KOPT-K1 (cell line): ENCODE measurements at regions not wholly inside any gene's neighbourhood (a gene's known extent, or its start where the extent isn't known, plus 50 kb on each side); places are given as distances from the start of the nearest gene placed in this dataset.

Source experiments
- H3K27ac ChIP-seq: fragments of 200-600 bp; sonication (generic); 2 replicates; pipeline ENCODE4 v1.5.1; 2016; ENCODE audit warnings: antibody characterized with exemption, mild to moderate bottlenecking, low read depth, low read length; ENCODE audit not compliant: poor library complexity, severe bottlenecking
- H3K36me3 ChIP-seq: fragments of 200-600 bp; sonication (generic); 2 replicates; pipeline ENCODE4 v1.5.1; 2017; ENCODE audit warnings: antibody characterized with exemption, mild to moderate bottlenecking, low read length, moderate library complexity; ENCODE audit not compliant: insufficient read depth
- H3K9me3 ChIP-seq: fragments of 200-600 bp; sonication (generic); 2 replicates; pipeline ENCODE4 v1.5.1; 2017; ENCODE audit warnings: antibody characterized with exemption, low read length, mild to moderate bottlenecking; ENCODE audit not compliant: insufficient read depth, poor library complexity, severe bottlenecking

DNA sequence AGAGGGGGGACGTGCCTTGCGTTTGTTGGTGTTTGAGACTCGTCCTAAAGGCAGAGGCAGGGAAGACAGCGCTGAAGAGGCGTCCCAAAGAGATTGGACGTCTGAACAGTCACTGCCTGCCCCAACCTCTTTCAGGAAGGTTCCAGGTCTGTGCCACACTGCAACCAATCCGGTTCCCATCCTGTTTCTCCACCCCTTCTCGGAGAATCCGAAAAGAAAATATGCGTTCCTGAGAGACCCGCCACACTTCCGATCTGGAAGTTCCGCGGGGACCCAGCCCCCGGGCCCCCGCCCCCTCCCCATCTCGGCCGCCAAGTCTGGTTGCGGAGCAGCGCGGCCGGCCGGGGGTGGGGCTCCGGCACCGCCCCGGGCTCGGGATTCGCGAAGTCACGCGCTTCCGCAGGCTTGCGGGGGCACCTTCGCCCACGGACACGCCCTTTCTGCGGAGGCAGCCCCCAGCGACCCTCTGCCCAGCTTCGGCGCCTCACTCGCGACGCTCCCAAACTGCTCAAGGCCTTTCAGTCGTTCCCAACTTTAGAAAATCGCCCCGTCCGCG is 124.5 kb upstream of the DPYD start:
- H3K27ac ChIP-seq: no peak overlapping the region
- no peaks in the 10 kb centered on the region for H3K36me3 ChIP-seq

DNA sequence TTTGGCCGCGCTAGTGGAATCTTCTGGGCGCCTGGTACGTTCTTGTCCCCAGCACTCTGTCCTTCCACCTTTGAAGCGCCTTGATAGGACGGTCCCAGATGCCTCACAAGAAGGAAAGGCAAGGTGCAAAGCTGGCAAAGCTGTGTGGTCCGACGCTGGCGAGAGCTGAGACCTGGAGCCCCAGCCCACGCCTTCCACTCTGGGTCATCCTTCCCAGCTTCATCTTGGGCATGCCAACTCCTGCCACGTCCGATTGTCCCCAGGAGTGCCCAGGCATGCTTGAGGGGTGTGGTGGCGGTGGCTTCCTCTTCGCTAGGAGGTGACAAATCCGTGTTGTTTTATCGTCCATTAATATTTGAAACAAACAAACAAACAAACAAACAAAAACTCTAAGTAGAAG is 123.9 kb upstream of the DPYD start:
- H3K9me3 ChIP-seq: no peaks in the 10 kb centered on the region
- no peaks in the 10 kb centered on the region for H3K36me3 ChIP-seq
- H3K27ac ChIP-seq: no peak overlapping the region

More for the DNA sequence above, 124.5 kb upstream of the DPYD start:
- H3K9me3 ChIP-seq: no peaks in the 10 kb centered on the region

DNA sequence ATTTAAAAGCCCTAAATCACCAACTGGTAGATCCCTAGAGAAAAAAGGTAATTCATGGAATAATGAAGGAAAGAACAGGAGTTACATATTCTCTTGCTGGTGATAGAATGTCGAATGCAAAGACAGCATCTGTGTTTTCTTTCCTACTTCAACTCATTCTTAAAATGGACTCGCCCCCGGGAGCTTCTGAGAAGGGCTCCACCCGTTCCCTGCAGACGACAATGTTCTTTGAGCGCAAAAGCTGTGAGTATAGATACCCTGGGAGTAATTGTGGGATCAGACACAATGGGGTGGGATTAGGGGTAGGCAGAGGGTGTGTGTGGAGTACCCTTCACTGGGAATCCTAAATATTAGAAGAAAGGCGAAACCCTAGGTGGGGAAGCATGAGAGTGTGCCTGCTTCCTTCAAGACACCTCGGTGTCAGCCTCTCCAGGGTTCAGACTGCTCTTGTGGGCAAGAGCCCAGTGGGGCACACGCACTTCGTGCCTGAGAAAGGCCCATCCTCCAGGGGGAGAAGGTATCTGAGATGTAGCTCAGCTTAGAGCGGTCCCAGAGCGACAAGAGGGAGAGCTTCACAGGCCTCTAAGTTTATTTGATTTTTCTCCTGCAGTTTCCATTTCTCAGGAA is 123.3 kb upstream of the DPYD start:
- Histone ChIP-seq H3K27ac (no peak overlapping the region), H3K9me3 (no peaks in the 10 kb centered on the region), H3K36me3 (no peaks in the 10 kb centered on the region)

DNA sequence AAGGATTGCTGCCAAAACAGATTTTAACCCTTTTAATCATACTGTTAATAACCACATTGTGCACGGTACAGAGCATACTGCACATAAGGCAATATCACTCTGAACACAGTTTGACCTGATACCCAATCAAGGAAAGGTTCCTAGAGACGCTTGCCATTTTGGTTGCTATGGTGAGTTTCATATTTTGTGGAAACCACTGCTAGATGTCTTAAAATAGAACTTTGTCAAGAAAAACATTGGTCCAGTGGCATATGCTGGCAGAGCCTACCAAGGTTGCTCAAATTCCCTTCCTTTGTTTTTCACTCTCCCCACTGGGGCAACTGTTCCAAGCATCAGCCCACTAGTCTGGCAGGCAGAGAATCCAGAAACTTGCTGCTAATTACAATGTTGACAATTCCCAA is 114.8 kb upstream of the DPYD start:
- H3K27ac ChIP-seq: no peak overlapping the region
- H3K9me3 ChIP-seq: no peaks in the 10 kb centered on the region
- H3K36me3 ChIP-seq: no peaks in the 10 kb centered on the region

DNA sequence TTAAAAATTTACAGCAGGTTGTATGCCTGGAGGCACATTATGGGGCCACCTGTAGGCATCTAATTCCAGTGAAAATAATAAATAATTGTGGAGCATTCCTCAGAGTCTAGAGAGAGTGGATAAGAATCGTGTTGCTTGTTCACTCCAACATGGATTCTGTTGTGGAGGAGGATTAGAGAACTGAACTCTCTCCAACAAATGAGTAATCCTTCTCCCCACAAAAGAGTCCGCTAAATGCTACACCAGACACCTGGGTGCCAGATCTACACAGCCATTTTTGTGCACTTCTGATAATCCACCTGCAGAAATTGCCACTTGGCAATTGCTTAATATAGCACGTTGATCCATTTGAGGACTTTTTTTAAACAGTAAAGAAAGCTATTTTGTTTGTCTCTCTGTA is 113.7 kb upstream of the DPYD start:
- H3K9me3 ChIP-seq: no peaks in the 10 kb centered on the region
- H3K27ac ChIP-seq: no peak overlapping the region
- H3K36me3 ChIP-seq: no peaks in the 10 kb centered on the region

DNA sequence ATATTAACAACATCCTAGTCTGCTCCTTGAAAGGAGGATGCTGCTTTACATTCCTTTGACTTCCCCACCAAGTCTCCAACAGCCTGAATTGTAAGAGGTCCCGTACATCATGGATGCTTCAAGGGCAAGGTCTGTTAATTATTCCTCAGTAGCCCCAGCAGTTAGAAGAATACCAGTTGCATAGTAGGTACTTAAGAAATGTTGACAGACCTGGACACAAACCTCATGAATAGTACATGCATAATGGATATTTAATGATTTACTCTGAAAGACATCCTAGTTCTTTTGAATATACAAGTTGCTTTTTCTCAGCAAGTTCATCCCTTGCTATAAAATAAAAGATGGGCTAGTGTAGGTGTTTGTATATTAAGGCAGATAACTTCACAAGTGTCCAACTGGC is 112.1 kb upstream of the DPYD start:
- H3K27ac ChIP-seq: no peak overlapping the region
- no peaks in the 10 kb centered on the region for H3K36me3 ChIP-seq
- no peaks in the 10 kb centered on the region for H3K9me3 ChIP-seq

DNA sequence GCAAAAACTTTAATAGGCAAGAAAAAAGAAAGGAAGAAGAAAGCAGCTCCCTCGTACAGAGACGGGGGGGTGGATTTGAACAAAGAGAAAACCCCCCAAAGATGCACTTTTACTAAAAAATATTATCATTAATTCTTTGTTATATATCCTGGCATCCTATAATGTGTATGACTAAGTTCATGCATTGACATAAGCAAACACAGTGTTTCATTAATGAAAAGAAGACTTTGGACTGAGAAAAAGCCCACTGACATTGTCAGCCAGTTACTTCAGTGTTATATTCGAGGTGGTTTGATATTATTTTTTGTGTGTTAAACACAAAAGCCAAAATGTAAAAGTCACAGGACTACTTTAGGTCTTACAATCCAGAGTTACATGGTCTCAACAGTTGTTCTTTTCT is 110.1 kb upstream of the DPYD start:
- no peak overlapping the region for H3K27ac ChIP-seq
- no peaks in the 10 kb centered on the region for H3K36me3 ChIP-seq
- no peaks in the 10 kb centered on the region for H3K9me3 ChIP-seq

DNA sequence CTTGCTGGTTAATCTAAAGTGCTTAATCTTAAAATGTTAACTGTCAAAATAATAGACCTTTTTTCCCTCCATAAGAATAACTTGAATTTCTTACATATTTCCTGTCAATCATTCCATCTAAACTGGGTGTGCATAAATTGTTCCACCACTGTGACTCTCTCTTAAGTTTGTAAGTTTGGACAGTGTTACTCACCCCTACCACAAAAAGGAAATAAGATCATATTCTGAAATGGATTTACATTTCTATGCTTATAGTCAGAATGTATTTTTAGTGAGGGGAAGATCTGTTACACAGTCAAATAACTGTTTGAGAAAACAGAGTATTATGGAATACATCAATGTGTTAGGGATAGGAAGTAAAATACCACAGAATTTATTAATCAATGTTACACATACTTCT is 109.6 kb upstream of the DPYD start:
- no peak overlapping the region for H3K27ac ChIP-seq
- no peaks in the 10 kb centered on the region for H3K36me3 ChIP-seq

DNA sequence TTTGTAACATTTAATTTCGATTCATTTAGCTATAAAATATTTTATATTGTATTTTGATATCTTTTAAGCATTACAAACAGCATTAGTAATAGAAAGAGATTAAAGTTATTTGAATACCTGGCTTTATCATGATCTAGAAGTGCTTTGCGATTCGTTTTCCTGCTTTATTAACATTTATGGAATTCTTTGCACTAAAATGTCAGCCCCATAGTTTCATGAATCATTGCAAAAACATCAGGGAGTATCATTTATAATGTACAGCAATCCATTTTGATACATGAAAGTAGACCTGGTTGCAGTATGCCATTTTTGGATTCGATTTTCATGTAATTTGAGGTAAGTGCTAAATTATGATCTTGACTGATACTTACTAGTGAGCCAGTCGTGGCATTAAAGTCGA is 108.0 kb upstream of the DPYD start:
- no peak overlapping the region for H3K27ac ChIP-seq
- H3K36me3 ChIP-seq: no peaks in the 10 kb centered on the region
- no peaks in the 10 kb centered on the region for H3K9me3 ChIP-seq

More for the DNA sequence above, 109.6 kb upstream of the DPYD start:
- no peaks in the 10 kb centered on the region for H3K9me3 ChIP-seq

DNA sequence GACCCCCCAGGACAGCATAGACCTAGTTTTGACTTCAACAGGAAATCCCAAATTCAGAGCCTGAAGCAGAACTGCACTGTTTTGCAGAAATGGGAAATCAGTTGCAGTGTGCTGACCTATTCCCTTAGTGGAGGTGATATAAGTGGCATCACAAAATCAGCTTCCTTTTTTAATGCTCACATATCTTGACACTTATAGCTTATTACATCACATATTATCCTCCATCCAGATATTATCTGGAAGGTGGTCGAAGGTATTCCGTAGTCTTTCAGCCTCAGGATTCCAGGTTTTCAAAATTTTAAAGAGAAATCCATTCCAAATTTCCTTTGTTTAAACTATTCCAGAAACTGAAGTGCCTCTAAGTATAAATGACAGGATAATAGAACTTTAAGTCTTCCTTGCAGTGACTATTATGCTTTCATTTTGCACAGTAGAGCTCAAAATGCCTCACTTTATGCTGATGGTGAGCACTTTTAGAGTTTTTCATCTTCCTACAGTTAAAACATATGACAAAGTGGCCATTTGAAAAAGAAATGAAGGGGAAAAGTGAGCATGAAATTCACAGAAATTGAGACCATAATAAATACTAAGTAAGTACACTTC is 106.4 kb upstream of the DPYD start:
- no peak overlapping the region for H3K27ac ChIP-seq
- no peaks in the 10 kb centered on the region for H3K9me3 ChIP-seq
- H3K36me3 ChIP-seq: no peaks in the 10 kb centered on the region

DNA sequence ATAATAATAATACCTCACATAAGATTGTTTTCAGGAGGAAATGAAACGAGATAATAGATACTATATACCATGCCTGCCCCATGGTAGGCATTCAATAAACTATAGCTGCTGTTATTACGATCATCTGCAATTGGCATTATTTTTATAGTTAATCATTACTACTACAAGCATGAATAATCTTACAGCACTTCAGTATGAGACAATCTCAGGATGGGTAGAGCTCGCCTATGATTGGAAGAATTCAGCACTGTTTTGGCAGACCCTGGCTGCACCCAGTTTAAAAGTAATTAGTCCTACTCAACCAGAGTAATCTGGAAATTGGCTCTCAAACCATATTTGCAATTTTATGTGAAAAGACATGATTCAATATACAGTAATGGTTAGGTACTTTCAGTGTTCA is 105.0 kb upstream of the DPYD start:
- no peak overlapping the region for H3K27ac ChIP-seq
- no peaks in the 10 kb centered on the region for H3K9me3 ChIP-seq
- no peaks in the 10 kb centered on the region for H3K36me3 ChIP-seq

DNA sequence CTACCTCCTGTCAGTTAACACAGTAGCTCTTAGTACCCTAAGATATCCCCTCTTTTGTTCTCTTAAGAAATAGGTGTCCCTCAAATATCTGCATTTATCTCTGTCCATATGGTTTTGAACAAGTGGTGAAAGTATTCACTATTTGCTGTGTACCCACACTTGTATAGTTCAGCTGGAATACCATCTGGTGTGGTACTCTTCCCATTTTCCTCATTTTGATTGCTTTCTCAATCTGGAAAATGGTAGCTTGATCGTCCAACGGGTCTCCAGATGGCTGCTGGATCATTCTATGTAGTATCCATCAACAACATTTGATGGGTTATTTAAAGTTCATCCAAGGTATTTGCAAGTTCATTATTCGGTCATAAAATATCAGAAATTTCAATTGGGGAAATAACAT is 100.3 kb upstream of the DPYD start:
- no peaks in the 10 kb centered on the region for H3K36me3 ChIP-seq
- no peaks in the 10 kb centered on the region for H3K9me3 ChIP-seq
- no peak overlapping the region for H3K27ac ChIP-seq

DNA sequence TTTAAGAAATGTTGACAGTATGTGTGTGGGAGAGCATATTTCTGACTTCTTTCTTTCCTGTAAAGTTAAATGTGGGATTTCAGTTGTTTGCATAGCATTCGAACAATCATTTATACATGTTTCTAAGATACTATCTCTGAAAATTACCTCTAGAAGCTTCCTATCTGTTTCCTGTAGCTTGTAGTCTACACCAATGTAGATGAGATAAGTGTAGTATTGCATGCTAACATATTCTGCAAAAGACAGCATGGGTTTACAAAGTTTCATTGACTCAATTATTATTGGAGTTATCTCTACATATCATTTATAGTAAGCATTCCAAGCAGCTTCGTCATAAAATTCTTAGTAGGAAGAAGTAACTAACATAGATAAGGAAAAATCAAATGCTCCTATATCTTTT is 98.9 kb upstream of the DPYD start:
- H3K27ac ChIP-seq: no peak overlapping the region
- no peaks in the 10 kb centered on the region for H3K9me3 ChIP-seq
- no peaks in the 10 kb centered on the region for H3K36me3 ChIP-seq

DNA sequence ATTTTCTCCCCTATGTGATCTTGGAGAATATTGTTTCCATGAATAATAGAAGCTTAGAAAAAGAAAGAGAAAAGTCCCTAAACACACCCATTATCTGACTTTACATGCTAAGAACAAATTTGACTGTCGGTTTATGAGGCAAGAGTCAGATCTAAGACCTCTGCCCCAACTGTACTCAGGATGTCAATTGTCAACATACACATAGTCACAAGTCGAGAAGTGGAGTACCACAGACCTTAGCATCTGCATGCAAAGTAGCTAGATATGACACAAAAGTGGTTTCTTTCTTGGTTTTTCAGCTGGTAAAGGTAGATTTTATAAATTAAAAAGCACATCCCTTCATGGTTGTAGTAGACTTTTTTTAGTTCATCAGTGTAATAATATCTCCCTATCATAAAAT is 97.2 kb upstream of the DPYD start:
- Histone ChIP-seq H3K9me3 (no peaks in the 10 kb centered on the region), H3K36me3 (no peaks in the 10 kb centered on the region), H3K27ac (no peak overlapping the region)

DNA sequence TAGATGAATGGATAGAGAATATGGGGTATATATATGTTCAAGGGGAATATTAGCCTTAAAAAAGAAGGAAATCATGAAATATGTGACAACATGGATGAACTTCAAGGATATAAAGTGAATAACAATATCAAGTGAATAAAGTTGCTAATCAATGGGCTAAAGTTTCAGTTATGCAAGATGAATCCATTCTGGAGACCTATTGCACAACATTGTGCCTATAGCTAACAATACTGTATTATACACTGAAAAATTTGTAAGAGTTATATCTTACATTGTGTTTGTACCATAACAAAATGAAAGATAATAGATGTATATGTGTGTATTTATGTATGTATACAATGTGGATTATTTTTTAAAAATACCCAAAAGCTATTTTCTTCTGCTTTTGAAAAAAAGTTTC is 96.3 kb upstream of the DPYD start:
- Histone ChIP-seq H3K9me3 (no peaks in the 10 kb centered on the region), H3K27ac (no peak overlapping the region), H3K36me3 (no peaks in the 10 kb centered on the region)

DNA sequence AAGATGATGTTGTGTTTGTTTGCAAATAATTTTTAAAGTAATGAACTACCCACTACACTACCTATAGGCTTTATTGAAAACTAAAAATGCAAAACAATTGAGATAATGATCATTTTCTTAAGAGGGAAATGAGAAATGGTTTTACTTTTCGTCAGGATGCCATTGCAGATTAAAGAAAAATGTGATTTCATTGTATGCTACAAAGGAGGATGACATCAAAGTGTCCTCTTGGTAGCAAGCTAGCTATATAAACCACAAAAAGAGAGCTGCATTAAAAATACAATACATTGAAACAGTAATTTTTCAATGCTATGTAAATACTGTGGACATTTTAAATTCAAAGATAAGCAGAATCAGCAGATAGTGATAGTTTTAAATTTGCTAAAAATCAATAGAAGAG is 87.5 kb upstream of the DPYD start:
- H3K36me3 ChIP-seq: no peaks in the 10 kb centered on the region
- H3K27ac ChIP-seq: no peak overlapping the region

More for the DNA sequence above, 87.5 kb upstream of the DPYD start:
- H3K9me3 ChIP-seq: no peaks in the 10 kb centered on the region
